GM21737 (cell line): ENCODE measurements at regions not wholly inside any gene's neighbourhood (a gene's known extent, or its start where the extent isn't known, plus 50 kb on each side); places are given as distances from the start of the nearest gene placed in this dataset.
"Not testable (repeated sequence)": the region's sequence is repeated elsewhere in the genome, so short reads cannot be mapped to it uniquely, and the experiment has no call there.

ENCODE experiments used
- ATAC-seq: cut with Tn5 transposase; IDR thresholded peaks from one replicate; pipeline ENCODE4 v1.9.1; 2021; ENCODE audit warnings: mild to moderate bottlenecking, moderate library complexity; ENCODE audit not compliant: unreplicated experiment

- ATAC-seq = no peak
These were observed 335.7 kb upstream of the PPP2R3A start for GRCh38 chr3:135629701-135630408.

GRCh38 chr3:135632556-135633065 lies 332.9 kb upstream of the PPP2R3A start:
- no peak for ATAC-seq

- ATAC-seq = no peak
These were observed 332.4 kb upstream of the PPP2R3A start for GRCh38 chr3:135633078-135633477.

GRCh38 chr3:135636596-135636995 lies 328.9 kb upstream of the PPP2R3A start:
- no peak for ATAC-seq

DNA sequence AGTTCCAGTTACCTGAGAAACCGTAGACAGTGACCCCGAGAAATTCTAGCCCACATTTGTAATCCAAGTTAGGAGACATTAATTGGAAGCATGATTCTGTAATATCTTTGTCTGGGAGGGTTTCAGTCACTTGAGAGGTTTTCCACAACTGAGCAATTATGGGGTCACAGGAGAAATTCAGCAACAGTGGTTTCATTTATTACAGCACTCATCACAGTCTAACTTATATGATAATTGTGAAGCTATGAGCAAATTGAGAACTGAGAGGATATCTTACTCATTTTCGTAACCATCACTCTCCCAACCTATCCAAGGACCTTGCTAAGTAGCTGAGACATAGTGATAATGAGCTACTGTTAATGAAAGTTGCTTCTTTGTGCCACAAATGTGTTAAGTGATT lies 328.5 kb upstream of the PPP2R3A start:
- ATAC-seq = no peak

DNA sequence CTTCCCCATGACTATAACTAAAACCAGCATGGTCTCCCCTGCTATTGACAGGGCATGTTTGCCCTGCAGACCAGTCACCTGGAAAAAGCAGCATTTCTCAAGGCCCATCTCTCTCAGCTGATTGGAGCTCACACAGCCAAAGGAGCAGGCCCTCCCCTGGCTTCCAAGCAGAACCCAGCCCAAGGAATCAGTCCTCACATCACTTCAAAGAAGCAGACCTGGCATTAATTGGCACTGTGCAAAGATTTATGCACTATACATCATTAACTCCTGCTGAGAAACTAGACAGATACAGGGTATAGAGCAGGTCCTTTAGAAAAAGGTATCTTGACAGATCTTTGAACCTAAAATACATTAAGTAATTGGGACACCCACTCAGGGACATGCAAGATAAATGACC lies 323.8 kb upstream of the PPP2R3A start:
- no peak for ATAC-seq

GRCh38 chr3:135645541-135645940 lies 320.0 kb upstream of the PPP2R3A start:
- no peak for ATAC-seq

GRCh38 chr3:135646873-135647272 lies 318.7 kb upstream of the PPP2R3A start:
- ATAC-seq = no peak

- no peak for ATAC-seq
These were observed 316.2 kb upstream of the PPP2R3A start for GRCh38 chr3:135649361-135649760.

GRCh38 chr3:135650309-135650708 lies 315.2 kb upstream of the PPP2R3A start:
- no peak for ATAC-seq

- no peak for ATAC-seq
These were observed 313.1 kb upstream of the PPP2R3A start for GRCh38 chr3:135652388-135652787.

DNA sequence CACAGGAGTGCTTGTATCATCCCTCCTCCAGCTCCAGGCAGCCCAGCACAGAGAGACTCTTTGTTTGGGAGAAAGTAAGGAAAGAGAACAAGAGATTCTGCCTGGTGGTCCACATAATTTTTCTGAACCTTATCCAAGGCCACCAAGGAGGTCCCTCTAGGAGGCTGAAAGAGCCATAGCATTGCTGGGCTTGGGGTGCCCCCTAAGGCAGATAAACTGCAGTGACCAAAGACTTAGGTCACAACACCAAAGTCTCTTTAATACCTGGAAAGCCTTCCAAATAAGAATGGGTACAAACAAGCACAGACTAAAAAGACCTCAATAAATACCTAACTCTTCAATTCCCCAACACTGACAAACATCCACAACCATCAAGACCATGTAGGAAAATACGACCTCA lies 310.2 kb upstream of the PPP2R3A start:
- ATAC-seq = no peak

DNA sequence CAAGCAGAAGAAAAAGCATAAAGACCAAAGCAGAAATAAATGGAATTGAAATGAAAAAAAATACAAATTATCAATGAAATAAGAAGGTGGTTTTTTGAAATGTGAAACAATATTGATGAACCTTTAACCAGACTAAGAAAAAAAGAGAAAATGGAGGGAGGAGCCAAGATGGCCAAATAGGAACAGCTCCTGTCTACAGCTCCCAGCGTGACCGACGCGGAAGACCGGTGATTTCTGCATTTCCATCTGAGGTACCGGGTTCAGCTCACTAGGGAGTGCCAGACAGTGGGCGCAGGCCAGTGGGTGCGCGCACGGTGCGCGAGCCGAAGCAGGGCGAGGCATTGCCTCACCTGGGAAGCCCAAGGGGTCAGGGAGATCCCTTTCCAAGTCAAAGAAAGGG lies 307.1 kb upstream of the PPP2R3A start:
- ATAC-seq = not testable (repeated sequence)

DNA sequence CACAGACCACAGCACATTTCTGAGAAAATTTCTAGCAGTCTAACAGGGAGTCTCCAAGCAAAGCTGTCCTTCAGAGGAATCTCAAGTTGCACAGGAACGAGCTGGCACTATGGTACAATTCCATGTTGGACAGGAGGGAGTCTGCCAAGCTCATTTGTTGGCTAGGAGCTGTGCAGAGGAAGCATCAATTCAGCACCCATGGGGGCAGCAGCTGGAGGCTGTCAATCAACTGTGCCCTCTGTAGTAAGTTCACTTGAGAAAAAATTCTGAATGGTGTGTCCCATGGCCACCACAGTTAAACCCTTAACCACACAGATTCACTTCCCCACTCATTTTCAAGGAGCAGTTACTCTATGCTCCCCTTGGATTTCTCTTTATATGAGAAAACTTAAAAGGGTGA lies 298.5 kb upstream of the PPP2R3A start:
- no peak for ATAC-seq

DNA sequence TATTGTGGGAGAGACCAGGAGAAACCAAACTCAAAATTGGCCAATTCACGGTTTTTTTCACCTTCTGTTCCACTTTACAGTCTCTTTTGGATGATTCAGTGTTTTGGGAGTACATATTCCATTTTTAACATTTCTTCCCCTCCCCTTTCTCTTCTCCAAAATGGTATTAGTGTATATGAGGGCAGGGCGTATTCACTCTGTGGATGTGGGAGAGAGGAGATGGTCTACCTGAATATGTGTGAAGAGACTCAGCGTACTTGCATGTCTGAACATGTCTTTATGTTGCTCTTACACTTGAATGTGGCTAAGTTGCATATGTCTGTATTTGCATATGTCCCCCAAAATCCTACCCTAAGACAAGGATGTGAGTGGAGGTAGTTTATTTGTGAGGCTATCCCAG lies 291.0 kb upstream of the PPP2R3A start:
- ATAC-seq = no peak

GRCh38 chr3:135678386-135678785 lies 287.1 kb upstream of the PPP2R3A start:
- no peak for ATAC-seq

GRCh38 chr3:135688003-135688402 lies 277.5 kb upstream of the PPP2R3A start:
- no peak for ATAC-seq

- no peak for ATAC-seq
These were observed 274.9 kb upstream of the PPP2R3A start for GRCh38 chr3:135690664-135691063.

- ATAC-seq = no peak
These were observed 274.3 kb upstream of the PPP2R3A start for GRCh38 chr3:135691240-135691639.

- no peak for ATAC-seq
These were observed 271.4 kb upstream of the PPP2R3A start for GRCh38 chr3:135694142-135694541.

DNA sequence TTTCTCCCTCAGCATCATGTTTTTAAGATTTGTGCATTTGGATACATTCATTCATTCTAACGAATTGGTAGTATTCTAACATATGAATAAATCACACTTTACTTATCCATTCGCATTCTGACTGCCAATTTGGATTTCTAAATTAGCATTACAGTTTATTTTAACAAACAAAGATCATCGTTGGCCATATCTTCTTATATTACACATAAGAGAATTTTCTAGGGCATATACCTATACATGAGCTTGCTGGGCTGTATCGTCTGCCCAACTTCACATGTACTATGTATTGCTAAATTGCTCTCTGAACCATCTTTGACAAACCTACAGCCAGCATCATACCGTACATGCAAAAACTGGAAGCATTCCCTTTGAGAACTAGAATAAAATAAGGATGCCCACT lies 265.8 kb upstream of the PPP2R3A start:
- no peak for ATAC-seq

DNA sequence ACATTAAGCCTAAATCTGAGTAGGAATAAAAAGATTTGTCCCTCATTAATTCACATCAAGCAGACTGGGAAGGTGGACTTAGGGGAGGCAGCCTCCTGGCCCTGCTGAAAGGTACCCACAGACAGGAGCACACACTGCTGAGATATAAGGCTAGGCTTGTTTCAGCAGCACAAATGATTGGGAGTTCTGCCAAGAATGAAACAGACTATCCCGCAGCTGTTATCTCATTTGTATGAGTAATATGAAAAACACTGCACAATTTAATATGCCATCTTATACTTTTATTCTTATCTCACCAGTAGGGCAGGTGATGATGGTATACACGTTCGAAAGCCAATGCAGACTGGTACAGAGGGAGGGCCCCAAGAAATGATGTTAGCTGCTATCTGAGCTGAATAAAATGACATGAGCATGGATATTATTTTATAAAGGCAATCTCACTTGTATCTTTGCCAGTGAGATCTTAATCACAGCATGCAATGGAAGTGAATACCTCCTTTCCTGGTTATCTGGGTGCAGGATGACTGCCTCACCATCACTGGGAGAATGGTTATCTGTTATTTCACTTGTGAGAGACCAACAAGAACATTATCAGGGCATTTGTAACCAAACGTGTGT lies 258.7 kb upstream of the PPP2R3A start:
- ATAC-seq = no peak

GRCh38 chr3:135719449-135719848 lies 246.1 kb upstream of the PPP2R3A start:
- no peak for ATAC-seq
